Muscle layer of colon (tissue), 2 donors: ENCODE measurements at regions not wholly inside any gene's neighbourhood (a gene's known extent, or its start where the extent isn't known, plus 50 kb on each side); places are given as distances from the start of the nearest gene placed in this dataset.

Experiments
- H3K27ac ChIP-seq: one replicate; pipeline ENCODE4 v1.7.0; 2013; ENCODE audit warnings: low read depth, mild to moderate bottlenecking, low read length, moderate library complexity
- H3K27me3 ChIP-seq, 2 donors: one replicate each; pipeline ENCODE4 v1.7.0; 2013; ENCODE audit warnings: low read length in 2 of 2, mild to moderate bottlenecking in 2 of 2; ENCODE audit not compliant: insufficient read depth in 2 of 2, control insufficient read depth in 1 of 2
- H3K36me3 ChIP-seq: one replicate; pipeline ENCODE4 v1.7.0; 2013; ENCODE audit warnings: mild to moderate bottlenecking, low read length; ENCODE audit not compliant: insufficient read depth
- H3K4me1 ChIP-seq: one replicate; pipeline ENCODE4 v1.7.0; 2013; ENCODE audit warnings: mild to moderate bottlenecking, low read length; ENCODE audit not compliant: insufficient read depth
- H3K4me3 ChIP-seq, 2 donors: one replicate each; pipeline ENCODE4 v1.7.0; 2013; ENCODE audit warnings: low read length in 2 of 2, low read depth in 1 of 2, mild to moderate bottlenecking in 1 of 2, moderate library complexity in 1 of 2
- H3K9ac ChIP-seq: one replicate; pipeline ENCODE4 v1.7.0; 2013; ENCODE audit warnings: low read length
- H3K9me3 ChIP-seq: one replicate; pipeline ENCODE4 v1.7.0; 2013; ENCODE audit warnings: mild to moderate bottlenecking, low read length
- donor health status: abdominal sarcoma.
- donor health status: Adenocarcinoma of cecum.

- no peaks in the 10 kb centered on the region for H3K27me3 ChIP-seq
- H3K4me3 ChIP-seq = no peak overlapping the region
- no peak overlapping the region for H3K9ac ChIP-seq
- no peaks in the 10 kb centered on the region for H3K9me3 ChIP-seq
- no peaks in the 10 kb centered on the region for H3K4me1 ChIP-seq
- H3K27ac ChIP-seq = no peak overlapping the region
- H3K36me3 ChIP-seq = no peaks in the 10 kb centered on the region
Measured at GRCh38 chr2:38170067-38170466, 94.1 kb upstream of the CYP1B1 start.

GRCh38 chr2:38168710-38169480, 92.9 kb upstream of the CYP1B1 start:
- H3K4me3 ChIP-seq = no peak overlapping the region
- H3K27ac ChIP-seq = no peak overlapping the region
- H3K9ac ChIP-seq = no peak overlapping the region
- no peaks in the 10 kb centered on the region for H3K27me3 ChIP-seq
- H3K36me3 ChIP-seq = no peaks in the 10 kb centered on the region
- no peaks in the 10 kb centered on the region for H3K4me1 ChIP-seq
- no peaks in the 10 kb centered on the region for H3K9me3 ChIP-seq

- Histone ChIP-seq H3K36me3 (no peaks in the 10 kb centered on the region), H3K27me3 (no peaks in the 10 kb centered on the region), H3K9me3 (no peaks in the 10 kb centered on the region), H3K4me3 (no peak overlapping the region), H3K4me1 (no peaks in the 10 kb centered on the region), H3K9ac (no peak overlapping the region), H3K27ac (no peak overlapping the region)
Measured at GRCh38 chr2:38167968-38168350, 92.0 kb upstream of the CYP1B1 start.

- Histone ChIP-seq H3K27me3 (no peaks in the 10 kb centered on the region), H3K4me3 (no peak overlapping the region), H3K9ac (no peak overlapping the region), H3K36me3 (no peaks in the 10 kb centered on the region), H3K27ac (no peak overlapping the region), H3K4me1 (no peaks in the 10 kb centered on the region), H3K9me3 (no peaks in the 10 kb centered on the region)
Measured at GRCh38 chr2:38165698-38166097, 89.7 kb upstream of the CYP1B1 start.

- Histone ChIP-seq H3K9me3 (no peaks in the 10 kb centered on the region), H3K4me3 (no peak overlapping the region), H3K36me3 (no peaks in the 10 kb centered on the region), H3K27ac (no peak overlapping the region), H3K4me1 (no peaks in the 10 kb centered on the region), H3K9ac (no peak overlapping the region), H3K27me3 (no peaks in the 10 kb centered on the region)
Measured at GRCh38 chr2:38164881-38165280, 88.9 kb upstream of the CYP1B1 start.

GRCh38 chr2:38163579-38163978, 87.6 kb upstream of the CYP1B1 start:
- Histone ChIP-seq H3K9ac (no peak overlapping the region), H3K36me3 (no peaks in the 10 kb centered on the region), H3K4me3 (no peak overlapping the region), H3K9me3 (no peaks in the 10 kb centered on the region), H3K27me3 (no peaks in the 10 kb centered on the region), H3K4me1 (no peaks in the 10 kb centered on the region), H3K27ac (no peak overlapping the region)

GRCh38 chr2:38163006-38163405, 87.1 kb upstream of the CYP1B1 start:
- Histone ChIP-seq H3K27me3 (no peaks in the 10 kb centered on the region), H3K36me3 (no peaks in the 10 kb centered on the region), H3K4me1 (no peaks in the 10 kb centered on the region), H3K27ac (no peak overlapping the region), H3K9me3 (no peaks in the 10 kb centered on the region), H3K4me3 (no peak overlapping the region), H3K9ac (no peak overlapping the region)

- H3K27ac ChIP-seq = no peak overlapping the region
- no peak overlapping the region for H3K4me3 ChIP-seq
Measured at GRCh38 chr2:38160516-38160915, 84.6 kb upstream of the CYP1B1 start.

GRCh38 chr2:38159597-38159996, 83.6 kb upstream of the CYP1B1 start:
- no peaks in the 10 kb centered on the region for H3K36me3 ChIP-seq
- no peak overlapping the region for H3K4me3 ChIP-seq
- no peaks in the 10 kb centered on the region for H3K4me1 ChIP-seq
- H3K27me3 ChIP-seq = no peaks in the 10 kb centered on the region
- no peaks in the 10 kb centered on the region for H3K9me3 ChIP-seq
- no peak overlapping the region for H3K27ac ChIP-seq
- no peak overlapping the region for H3K9ac ChIP-seq

More at GRCh38 chr2:38160516-38160915, 84.6 kb upstream of the CYP1B1 start:
- Histone ChIP-seq H3K4me1 (no peaks in the 10 kb centered on the region), H3K9ac (no peak overlapping the region), H3K9me3 (no peaks in the 10 kb centered on the region), H3K27me3 (no peaks in the 10 kb centered on the region), H3K36me3 (no peaks in the 10 kb centered on the region)

- H3K4me1 ChIP-seq = no peaks in the 10 kb centered on the region
Measured at GRCh38 chr2:38159191-38159590, 83.2 kb upstream of the CYP1B1 start.

GRCh38 chr2:38158378-38159118, 82.6 kb upstream of the CYP1B1 start:
- no peak overlapping the region for H3K9ac ChIP-seq
- no peak overlapping the region for H3K27ac ChIP-seq
- H3K4me3 ChIP-seq = no peak overlapping the region
- no peaks in the 10 kb centered on the region for H3K9me3 ChIP-seq
- H3K4me1 ChIP-seq = no peaks in the 10 kb centered on the region
- no peaks in the 10 kb centered on the region for H3K36me3 ChIP-seq
- no peaks in the 10 kb centered on the region for H3K27me3 ChIP-seq

More at GRCh38 chr2:38159191-38159590, 83.2 kb upstream of the CYP1B1 start:
- no peaks in the 10 kb centered on the region for H3K36me3 ChIP-seq
- no peak overlapping the region for H3K27ac ChIP-seq
- no peak overlapping the region for H3K4me3 ChIP-seq
- no peaks in the 10 kb centered on the region for H3K9me3 ChIP-seq
- H3K9ac ChIP-seq = no peak overlapping the region
- no peaks in the 10 kb centered on the region for H3K27me3 ChIP-seq

GRCh38 chr2:38156436-38156835, 80.5 kb upstream of the CYP1B1 start:
- Histone ChIP-seq H3K9ac (no peak overlapping the region), H3K9me3 (no peaks in the 10 kb centered on the region), H3K4me1 (no peaks in the 10 kb centered on the region), H3K27ac (no peak overlapping the region), H3K27me3 (no peaks in the 10 kb centered on the region), H3K36me3 (no peaks in the 10 kb centered on the region), H3K4me3 (no peak overlapping the region)
